ENCODE measurements at regions not wholly inside any gene's neighbourhood (a gene's known extent, or its start where the extent isn't known, plus 50 kb on each side); places are given as distances from the start of the nearest gene placed in this dataset.

GRCh38 chr1:199700551-199700950 is 327.0 kb upstream of the NR5A2 start:
- Histone ChIP-seq H3K27me3 (ENCODE audit: insufficient read depth, low read depth, low read length) (no peaks in the 10 kb centered on the region), H3K36me3 (ENCODE audit: insufficient read depth, low read length) (no peaks in the 10 kb centered on the region), H3K9me2 (ENCODE audit: insufficient read depth, low read length) (no peaks in the 10 kb centered on the region), H3K27ac (ENCODE audit: low read length) (no peak overlapping the region), H3K9ac (ENCODE audit: low read length) (no peak overlapping the region), H3K79me2 (replicated peaks; ENCODE audit: insufficient read depth, low read length) (no peaks in the 10 kb centered on the region), H2AFZ (ENCODE audit: low read depth, low read length) (no peak overlapping the region), H3F3A (ENCODE audit: insufficient read depth, low read length, poor library complexity, severe bottlenecking) (no peaks in the 10 kb centered on the region), H4K20me1 (ENCODE audit: insufficient read depth) (no peaks in the 10 kb centered on the region), H3K9me3 (ENCODE audit: low read length) (no peaks in the 10 kb centered on the region), H3K4me3 (ENCODE audit: low read length) (no peak overlapping the region), H3K4me2 (ENCODE audit: low read length) (no peak overlapping the region)
- TF ChIP-seq RAD21 (conservative IDR thresholded peaks at IDR 0.05) (no peak), CTCF (IDR thresholded peaks at IDR 0.05; ENCODE audit: poor library complexity, severe bottlenecking) (no peak)

- Histone ChIP-seq H3K36me3 (ENCODE audit: insufficient read depth, low read length) (no peaks in the 10 kb centered on the region), H3K4me3 (ENCODE audit: low read length) (no peak overlapping the region), H3K9ac (ENCODE audit: low read length) (no peak overlapping the region), H4K20me1 (ENCODE audit: insufficient read depth) (no peaks in the 10 kb centered on the region), H3K27ac (ENCODE audit: low read length) (no peak overlapping the region), H3K9me2 (ENCODE audit: insufficient read depth, low read length) (no peaks in the 10 kb centered on the region), H2AFZ (ENCODE audit: low read depth, low read length) (no peak overlapping the region), H3F3A (ENCODE audit: insufficient read depth, low read length, poor library complexity, severe bottlenecking) (no peaks in the 10 kb centered on the region), H3K4me2 (ENCODE audit: low read length) (no peak overlapping the region), H3K27me3 (ENCODE audit: insufficient read depth, low read depth, low read length) (no peaks in the 10 kb centered on the region), H3K79me2 (replicated peaks; ENCODE audit: insufficient read depth, low read length) (no peaks in the 10 kb centered on the region), H3K9me3 (ENCODE audit: low read length) (no peaks in the 10 kb centered on the region)
- TF ChIP-seq POLR2AphosphoS5 (IDR thresholded peaks at IDR 0.05) (no peak), TAF1 (IDR thresholded peaks at IDR 0.05; ENCODE audit: low read depth) (no peak)
Measured at GRCh38 chr1:199701726-199702125, 325.8 kb upstream of the NR5A2 start.

- H3K36me3 ChIP-seq (ENCODE audit: insufficient read depth, low read length): no peaks in the 10 kb centered on the region
- H2AFZ ChIP-seq (ENCODE audit: low read depth, low read length): no peak overlapping the region
- no peak overlapping the region for H3K4me3 ChIP-seq (ENCODE audit: low read length)
- no peak overlapping the region for H3K9ac ChIP-seq (ENCODE audit: low read length)
- H3K27me3 ChIP-seq (ENCODE audit: insufficient read depth, low read depth, low read length): no peaks in the 10 kb centered on the region
- no peaks in the 10 kb centered on the region for H4K20me1 ChIP-seq (ENCODE audit: insufficient read depth)
- no peak overlapping the region for H3K27ac ChIP-seq (ENCODE audit: low read length)
- no peak overlapping the region for H3K4me2 ChIP-seq (ENCODE audit: low read length)
- TF ChIP-seq RAD21 (conservative IDR thresholded peaks at IDR 0.05) (no peak), MXI1 (conservative IDR thresholded peaks at IDR 0.05; ENCODE audit: poor library complexity, severe bottlenecking) (no peak), SMC3 (conservative IDR thresholded peaks at IDR 0.05; ENCODE audit: poor library complexity) (no peak), EZH2 (IDR thresholded peaks at IDR 0.05; ENCODE audit: borderline replicate concordance, insufficient read depth, low read length, poor library complexity, severe bottlenecking) (no peak), EP300 (conservative IDR thresholded peaks at IDR 0.05; ENCODE audit: poor library complexity, severe bottlenecking) (no peak), REST (IDR thresholded peaks at IDR 0.05; ENCODE audit: borderline replicate concordance) (no peak), TAF1 (IDR thresholded peaks at IDR 0.05; ENCODE audit: low read depth) (no peak), POLR2AphosphoS5 (IDR thresholded peaks at IDR 0.05) (no peak), CTCF (IDR thresholded peaks at IDR 0.05; ENCODE audit: poor library complexity, severe bottlenecking) (no peak)
- H3K9me2 ChIP-seq (ENCODE audit: insufficient read depth, low read length): no peaks in the 10 kb centered on the region
- no peaks in the 10 kb centered on the region for H3F3A ChIP-seq (ENCODE audit: insufficient read depth, low read length, poor library complexity, severe bottlenecking)
- H3K79me2 ChIP-seq (replicated peaks; ENCODE audit: insufficient read depth, low read length): no peaks in the 10 kb centered on the region
- no peaks in the 10 kb centered on the region for H3K9me3 ChIP-seq (ENCODE audit: low read length)
Measured at GRCh38 chr1:199704231-199704630, 323.3 kb upstream of the NR5A2 start.

All from neural cell (in vitro differentiated cells).